Heart left ventricle (tissue), 16 donors: ENCODE measurements at regions not wholly inside any gene's neighbourhood (a gene's known extent, or its start where the extent isn't known, plus 50 kb on each side); places are given as distances from the start of the nearest gene placed in this dataset.

Experiments used
- ATAC-seq, 4 donors: fragments of 200-7000 bp; cut with Tn5 transposase; one replicate each; pipeline ENCODE4 v1.9.1; 2020 to 2022; ENCODE audit warnings: moderate library complexity in 4 of 4, mild to moderate bottlenecking in 3 of 4, moderate number of reproducible peaks in 1 of 4
- DNase-seq, 5 donors: peaks; one replicate each; pipeline ENCODE4 v3.0.0-alpha.2; 2020
- H3K27ac ChIP-seq, 12 donors: fragments of 200-600 bp; sonication (generic) in 4 of 12; one replicate each; pipeline versions ENCODE4 v1.5.0 to v1.8.0; 2016 to 2022; ENCODE audit warnings: mild to moderate bottlenecking in 2 of 12
- H3K27me3 ChIP-seq, 9 donors: fragments of 200-600 bp; sonication (generic) in 2 of 9; one replicate each; pipeline versions ENCODE4 v1.5.1 to v1.8.0; 2016 to 2022; ENCODE audit warnings: mild to moderate bottlenecking in 3 of 9
- H3K36me3 ChIP-seq, 9 donors: fragments of 200-600 bp; sonication (generic) in 2 of 9; one replicate each; pipeline versions ENCODE4 v1.5.0 to v1.8.0; 2018 to 2022; ENCODE audit warnings: mild to moderate bottlenecking in 2 of 9
- H3K4me1 ChIP-seq, 12 donors: fragments of 200-600 bp; sonication (generic) in 4 of 12; one replicate each; pipeline versions ENCODE4 v1.5.0 to v1.8.0; 2016 to 2022; ENCODE audit warnings: mild to moderate bottlenecking in 3 of 12
- H3K4me3 ChIP-seq, 12 donors: fragments of 200-600 bp; sonication (generic) in 4 of 12; one replicate each; pipeline versions ENCODE4 v1.5.0 to v1.8.0; 2017 to 2022; ENCODE audit warnings: mild to moderate bottlenecking in 9 of 12, moderate library complexity in 4 of 12
- H3K9me3 ChIP-seq, 12 donors: fragments of 200-600 bp; sonication (generic) in 4 of 12; one replicate each; pipeline versions ENCODE4 v1.5.0 to v1.8.0; 2016 to 2022; ENCODE audit warnings: mild to moderate bottlenecking in 1 of 12
- POLR2A ChIP-seq, 2 donors: fragments of 450-650 bp; IDR thresholded peaks; one replicate each; pipeline ENCODE4 v1.6.1; 2017; ENCODE audit warnings: antibody characterized with exemption in 2 of 2, mild to moderate bottlenecking in 2 of 2, moderate library complexity in 2 of 2
- WGBS, 4 donors: extraction: QIAGEN DNeasy Blood & Tissue Kit in 2 of 4; methylation state at CpG; one replicate each; pipeline versions ENCODE4 v1.1.5 to v1.1.7; 2013 to 2018; 5-methylcytosine and 5-hydroxymethylcytosine counted together
- intact Hi-C, 10 donors: fragments of 100-400 bp; cut with DNase I; formaldehyde crosslinking; loops; one replicate each; pipeline versions ENCODE4 v1.11.1 to v1.14.2; 2022
- TF ChIP-seq, protein P1 (sequence below), 12 donors: fragments of 200-600 bp; sonication (generic) in 4 of 12; IDR thresholded peaks; one replicate each; pipeline versions ENCODE4 v1.5.0 to v1.8.0; 2018 to 2022; ENCODE audit warnings: antibody characterized with exemption in 12 of 12, mild to moderate bottlenecking in 5 of 12
- donor health status: ischemic (EF 13 %, LVEDD 7.1; RV severe dilation, severe dysfunction).
- donor health status: healthy with polysubstance abuse.
- donor health status: DM: no; HTN: yes; CAD: no.
- donor health status: DM: no; HTN: no; CAD: no.
- donor health status: ischemic (EF 25% LVEDD 6.9; RV normal size, moderate dysfunction).
- donor health status: ischemic (EF 25% LVEDD 5.7; RV mildly dilated, moderate dysfunction).
- donor health status: healthy.
- donor health status: DM: yes; HTN: yes; CAD: no.
- donor health status: ischemic (EF 35%, LVEDD 5.7; RV mildly dilated, moderate dysfunction).
- donor health status: nonischemic (EF 11% LVEDD 7.7; RV severe dilation, severe dysfunction).
- donor health status: DM: yes; HTN: yes; CAD: no.
- donor health status: PGD.
- donor health status: ischemic (EF 29% LVEDD 5.4; RV normal size, mild dysfunction).
- donor health status: nonischemic (EF 23%, LVEDD 6.1; RV moderate dilation, normal function).

DNA sequence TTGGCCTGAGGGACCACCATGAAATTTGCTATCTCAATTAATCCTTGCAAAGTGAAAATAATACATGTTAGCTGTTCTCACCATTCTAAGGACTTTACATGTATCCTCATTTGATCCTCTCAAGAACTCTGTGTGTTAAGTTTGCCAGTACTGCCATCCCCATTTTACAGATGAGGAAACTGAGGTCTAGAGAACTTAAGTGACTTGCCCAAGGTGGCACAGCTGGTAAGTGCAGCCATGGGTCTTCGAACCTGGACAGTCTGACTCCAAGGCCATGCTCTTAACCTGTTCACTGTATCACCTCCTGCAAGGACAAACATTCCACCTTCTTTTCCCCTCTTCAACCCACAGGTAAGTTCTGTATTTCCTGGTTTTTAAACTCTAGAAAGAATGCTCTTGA is 85.3 kb upstream of the NFE2L3 start:
- no peaks in the 10 kb centered on the region for H3K4me1 ChIP-seq
- peaks cover 0 to 38% (median 4%) of the 10 kb centered on the region in 9 donors for H3K27me3 ChIP-seq
- no peak overlapping the region for H3K4me3 ChIP-seq
- H3K36me3 ChIP-seq: no peaks in the 10 kb centered on the region
- H3K27ac ChIP-seq: no peak overlapping the region
- ATAC-seq (no peak), DNase-seq (no peak)
- TF ChIP-seq POLR2A (IDR thresholded peaks at IDR 0.05): no peak
- TF ChIP-seq, protein P1, sequence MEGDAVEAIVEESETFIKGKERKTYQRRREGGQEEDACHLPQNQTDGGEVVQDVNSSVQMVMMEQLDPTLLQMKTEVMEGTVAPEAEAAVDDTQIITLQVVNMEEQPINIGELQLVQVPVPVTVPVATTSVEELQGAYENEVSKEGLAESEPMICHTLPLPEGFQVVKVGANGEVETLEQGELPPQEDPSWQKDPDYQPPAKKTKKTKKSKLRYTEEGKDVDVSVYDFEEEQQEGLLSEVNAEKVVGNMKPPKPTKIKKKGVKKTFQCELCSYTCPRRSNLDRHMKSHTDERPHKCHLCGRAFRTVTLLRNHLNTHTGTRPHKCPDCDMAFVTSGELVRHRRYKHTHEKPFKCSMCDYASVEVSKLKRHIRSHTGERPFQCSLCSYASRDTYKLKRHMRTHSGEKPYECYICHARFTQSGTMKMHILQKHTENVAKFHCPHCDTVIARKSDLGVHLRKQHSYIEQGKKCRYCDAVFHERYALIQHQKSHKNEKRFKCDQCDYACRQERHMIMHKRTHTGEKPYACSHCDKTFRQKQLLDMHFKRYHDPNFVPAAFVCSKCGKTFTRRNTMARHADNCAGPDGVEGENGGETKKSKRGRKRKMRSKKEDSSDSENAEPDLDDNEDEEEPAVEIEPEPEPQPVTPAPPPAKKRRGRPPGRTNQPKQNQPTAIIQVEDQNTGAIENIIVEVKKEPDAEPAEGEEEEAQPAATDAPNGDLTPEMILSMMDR (IDR thresholded peaks at IDR 0.05): no peak
- intact Hi-C loops: loop anchor here in 1 of 10 donors (10.0 kb wide), 1 partner anchor 172 kb away; no protein-coding TSS in a partner anchor
- 81 to 93% (median 86%) methylated on average over 1 of the region's 1 CpG for WGBS, 4 donors
- no peaks in the 10 kb centered on the region for H3K9me3 ChIP-seq

DNA sequence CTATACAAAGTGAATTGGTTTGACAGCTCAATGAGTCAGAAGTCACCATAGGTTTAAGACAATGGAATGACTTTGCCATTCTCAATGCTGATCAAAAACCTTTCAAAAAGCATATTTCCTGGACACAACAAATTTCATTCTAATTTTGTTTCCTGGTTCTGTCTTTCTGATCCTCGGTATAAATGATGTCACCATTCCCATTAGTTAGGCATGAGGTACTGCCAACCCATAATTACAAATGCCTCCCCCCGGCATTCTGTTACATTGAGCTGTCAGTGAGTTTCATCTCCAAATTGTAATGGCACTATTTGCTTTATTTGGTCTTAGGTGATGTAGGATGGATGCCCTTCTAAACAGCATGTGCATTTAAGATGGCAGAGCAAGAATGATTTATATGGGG is 81.7 kb upstream of the NFE2L3 start:
- WGBS, 4 donors: 72 to 85% (median 82%) methylated on average over 2 of the region's 2 CpGs
- H3K27me3 ChIP-seq: peaks cover 0 to 28% (median 10%) of the 10 kb centered on the region in 9 donors
- ATAC-seq: no peak
- TF ChIP-seq POLR2A (IDR thresholded peaks at IDR 0.05): no peak
- TF ChIP-seq, protein P1 (IDR thresholded peaks at IDR 0.05): no peak
- intact Hi-C loops: loop anchor here in 1 of 10 donors (10.0 kb wide), 1 partner anchor 1095 kb away; the partner anchor contains the start of gene HOXA9
- H3K27ac ChIP-seq: no peak overlapping the region
- no peak for DNase-seq
- no peak overlapping the region for H3K4me3 ChIP-seq
- H3K9me3 ChIP-seq: no peaks in the 10 kb centered on the region
- no peaks in the 10 kb centered on the region for H3K4me1 ChIP-seq
- no peaks in the 10 kb centered on the region for H3K36me3 ChIP-seq

DNA sequence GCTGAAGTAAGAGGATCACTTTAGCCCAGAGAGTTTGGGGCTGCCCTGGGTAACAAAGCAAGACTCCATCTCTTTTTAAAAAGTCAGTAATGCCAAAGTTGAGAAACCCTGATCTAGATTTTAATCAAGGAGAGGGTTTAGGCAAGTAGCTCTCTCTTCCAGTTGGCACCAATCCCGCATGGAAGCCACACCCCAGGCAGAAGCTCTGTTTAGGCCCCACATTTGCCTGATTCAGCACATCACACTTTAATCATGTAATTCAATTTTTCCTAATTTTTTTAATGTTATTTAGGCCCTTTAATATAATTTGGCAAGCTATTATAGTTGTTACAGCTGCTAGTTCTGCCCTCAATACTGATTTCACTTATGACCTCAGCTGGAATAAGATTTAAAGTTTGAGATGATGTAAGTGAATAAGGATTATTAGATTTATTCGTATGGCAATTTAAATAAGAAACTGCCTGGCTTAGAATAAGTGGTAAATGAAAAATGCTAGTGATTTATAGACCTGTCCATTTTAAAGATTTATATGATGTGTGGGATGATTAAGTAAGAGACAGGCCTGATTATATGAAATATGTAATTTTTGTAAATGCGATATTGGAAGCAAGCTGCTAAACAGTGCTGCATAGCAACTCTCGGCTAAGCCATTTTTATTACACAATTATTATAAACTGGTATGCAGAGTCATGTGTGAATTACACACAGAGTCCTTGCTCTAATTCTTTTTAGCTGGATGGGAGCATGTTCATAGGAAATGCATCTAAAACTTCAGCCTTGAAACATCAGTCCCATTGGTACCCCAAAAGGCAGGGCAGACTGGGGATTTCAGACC is 80.2 kb upstream of the NFE2L3 start:
- DNase-seq (no peak), ATAC-seq (no peak)
- intact Hi-C loops: loop anchor here in 1 of 10 donors (10.0 kb wide), 1 partner anchor 1093 kb away; the partner anchor contains the start of gene HOXA9
- H3K27me3 ChIP-seq: peaks cover 0 to 34% (median 18%) of the 10 kb centered on the region in 9 donors
- H3K27ac ChIP-seq: no peak overlapping the region
- H3K9me3 ChIP-seq: no peaks in the 10 kb centered on the region
- no peaks in the 10 kb centered on the region for H3K36me3 ChIP-seq
- H3K4me1 ChIP-seq: no peaks in the 10 kb centered on the region
- H3K4me3 ChIP-seq: no peak overlapping the region
- TF ChIP-seq POLR2A (IDR thresholded peaks at IDR 0.05): no peak
- 83 to 90% (median 86%) methylated on average over 4 of the region's 4 CpGs for WGBS, 4 donors

DNA sequence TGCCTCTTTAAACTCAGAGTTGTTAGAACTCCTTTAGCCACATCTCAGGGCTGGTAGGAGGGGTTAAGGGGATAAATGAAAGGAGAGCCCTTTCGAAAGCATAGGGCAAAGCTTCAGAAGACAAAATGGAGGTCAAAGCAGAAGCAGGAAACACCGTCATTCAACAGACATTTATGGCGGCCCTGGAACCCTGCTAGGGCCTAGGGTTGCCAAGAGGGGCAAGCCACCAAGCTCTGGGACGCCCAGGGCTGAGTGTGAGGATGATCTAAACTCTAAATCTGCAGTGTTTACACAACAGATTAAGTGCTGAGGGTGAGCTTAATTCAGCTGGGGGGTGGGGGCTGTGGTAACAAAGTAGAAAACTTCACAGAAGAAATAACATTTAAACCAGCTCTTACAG is 79.0 kb upstream of the NFE2L3 start:
- no peak for DNase-seq
- WGBS, 4 donors: 62 to 75% (median 68%) methylated on average over 4 of the region's 4 CpGs
- H3K4me3 ChIP-seq: no peak overlapping the region
- H3K27me3 ChIP-seq: peaks cover 0 to 44% (median 21%) of the 10 kb centered on the region in 9 donors
- no peaks in the 10 kb centered on the region for H3K36me3 ChIP-seq
- no peaks in the 10 kb centered on the region for H3K9me3 ChIP-seq
- H3K4me1 ChIP-seq: no peaks in the 10 kb centered on the region
- no peak overlapping the region for H3K27ac ChIP-seq
- TF ChIP-seq, protein P1 (IDR thresholded peaks at IDR 0.05): no peak
- no peak for TF ChIP-seq POLR2A (IDR thresholded peaks at IDR 0.05)
- no peak for ATAC-seq
- intact Hi-C loops: loop anchor here in 1 of 10 donors (10.0 kb wide), 1 partner anchor 1092 kb away; the partner anchor contains the start of gene HOXA9
